ENCODE measurements at regions not wholly inside any gene's neighbourhood (a gene's known extent, or its start where the extent isn't known, plus 50 kb on each side); places are given as distances from the start of the nearest gene placed in this dataset.
A peak's percentile ranks its signal among the peaks of the same experiment; 100 is the strongest.

DNA sequence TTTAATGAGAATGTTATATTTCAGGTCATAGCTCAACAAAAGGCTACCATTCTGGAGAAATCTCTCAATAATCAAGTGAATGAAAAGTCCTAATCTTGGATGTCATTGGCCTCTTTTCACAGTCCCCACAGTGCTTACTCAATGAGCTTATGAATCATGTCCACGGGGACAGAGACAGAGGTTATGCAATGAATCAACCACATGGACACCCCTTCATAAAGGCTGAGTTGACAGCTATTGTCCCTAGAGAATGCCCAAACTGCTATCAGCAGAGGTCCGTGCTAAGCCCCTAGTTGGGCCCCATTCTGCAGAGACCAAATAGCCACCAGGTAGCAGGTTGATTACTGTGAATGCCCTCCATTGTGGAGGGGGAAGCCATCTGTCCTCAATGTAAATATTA lies 158.1 kb downstream of the LHFPL1 start:
- Mint-ChIP-seq H3K9me3 (ENCODE audit: unreplicated experiment) (peaks cover 4% of the 10 kb centered on the region), H3K36me3 (ENCODE audit: low read depth, unreplicated experiment) (no peaks in the 10 kb centered on the region), H3K4me1 (ENCODE audit: low read depth, unreplicated experiment) (peaks cover 4% of the 10 kb centered on the region), H3K27ac (ENCODE audit: unreplicated experiment) (no peak overlapping the region), H3K4me3 (ENCODE audit: unreplicated experiment) (no peak overlapping the region), H3K27me3 (ENCODE audit: low read depth, unreplicated experiment) (no peaks in the 10 kb centered on the region)
- H4K20me1 ChIP-seq (ENCODE audit: insufficient read depth, low read length): no peaks in the 10 kb centered on the region
- no peaks in the 10 kb centered on the region for H3K4me1 ChIP-seq (ENCODE audit: insufficient read depth, low read length)
- H3K36me3 ChIP-seq (ENCODE audit: insufficient read depth, low read length): no peaks in the 10 kb centered on the region
- no peak overlapping the region for H3K9ac ChIP-seq (ENCODE audit: low read length)
- H2AFZ ChIP-seq (ENCODE audit: low read depth, low read length): no peak overlapping the region
- TF ChIP-seq EZH2 (IDR thresholded peaks at IDR 0.05; ENCODE audit: insufficient read depth, low read length) (no peak), CTCF (IDR thresholded peaks at IDR 0.05; ENCODE audit: insufficient read depth, low read depth, low read length) (no peak)
- no peaks in the 10 kb centered on the region for H3K79me2 ChIP-seq (ENCODE audit: insufficient read depth, low read length)
- H3K4me2 ChIP-seq (ENCODE audit: low read length): no peak overlapping the region
- no peak for DNase-seq (ENCODE audit: low read depth)
- H3K27ac ChIP-seq (ENCODE audit: low read depth, low read length): no peak overlapping the region
- no peak overlapping the region for H3K4me3 ChIP-seq (ENCODE audit: insufficient read depth, low read depth, low read length)
- FAIRE-seq: peak; percentile 69
- H3K9me3 ChIP-seq (ENCODE audit: insufficient read depth, low read depth, low read length): no peaks in the 10 kb centered on the region
- no peaks in the 10 kb centered on the region for H3K27me3 ChIP-seq (ENCODE audit: insufficient read depth, low read length)

- no peak overlapping the region for H3K9ac ChIP-seq (ENCODE audit: low read length)
- FAIRE-seq (peak; percentile 84), DNase-seq (ENCODE audit: low read depth) (no peak)
- H4K20me1 ChIP-seq (ENCODE audit: insufficient read depth, low read length): no peaks in the 10 kb centered on the region
- no peak overlapping the region for H2AFZ ChIP-seq (ENCODE audit: low read depth, low read length)
- Mint-ChIP-seq H3K4me1 (ENCODE audit: low read depth, unreplicated experiment) (no peaks in the 10 kb centered on the region), H3K27ac (ENCODE audit: unreplicated experiment) (no peak overlapping the region), H3K9me3 (ENCODE audit: unreplicated experiment) (peaks cover 3% of the 10 kb centered on the region), H3K4me3 (ENCODE audit: unreplicated experiment) (no peak overlapping the region), H3K36me3 (ENCODE audit: low read depth, unreplicated experiment) (no peaks in the 10 kb centered on the region), H3K27me3 (ENCODE audit: low read depth, unreplicated experiment) (no peaks in the 10 kb centered on the region)
- TF ChIP-seq EZH2 (IDR thresholded peaks at IDR 0.05; ENCODE audit: insufficient read depth, low read length): no peak
- no peak for TF ChIP-seq CTCF (IDR thresholded peaks at IDR 0.05; ENCODE audit: insufficient read depth, low read depth, low read length)
- no peaks in the 10 kb centered on the region for H3K27me3 ChIP-seq (ENCODE audit: insufficient read depth, low read length)
- H3K79me2 ChIP-seq (ENCODE audit: insufficient read depth, low read length): no peaks in the 10 kb centered on the region
- H3K4me1 ChIP-seq (ENCODE audit: insufficient read depth, low read length): no peaks in the 10 kb centered on the region
- no peak overlapping the region for H3K27ac ChIP-seq (ENCODE audit: low read depth, low read length)
- no peaks in the 10 kb centered on the region for H3K9me3 ChIP-seq (ENCODE audit: insufficient read depth, low read depth, low read length)
- no peaks in the 10 kb centered on the region for H3K36me3 ChIP-seq (ENCODE audit: insufficient read depth, low read length)
- H3K4me3 ChIP-seq (ENCODE audit: insufficient read depth, low read depth, low read length): no peak overlapping the region
- no peak overlapping the region for H3K4me2 ChIP-seq (ENCODE audit: low read length)
These were observed 159.6 kb downstream of the LHFPL1 start for GRCh38 chrX:112520124-112520523.

DNA sequence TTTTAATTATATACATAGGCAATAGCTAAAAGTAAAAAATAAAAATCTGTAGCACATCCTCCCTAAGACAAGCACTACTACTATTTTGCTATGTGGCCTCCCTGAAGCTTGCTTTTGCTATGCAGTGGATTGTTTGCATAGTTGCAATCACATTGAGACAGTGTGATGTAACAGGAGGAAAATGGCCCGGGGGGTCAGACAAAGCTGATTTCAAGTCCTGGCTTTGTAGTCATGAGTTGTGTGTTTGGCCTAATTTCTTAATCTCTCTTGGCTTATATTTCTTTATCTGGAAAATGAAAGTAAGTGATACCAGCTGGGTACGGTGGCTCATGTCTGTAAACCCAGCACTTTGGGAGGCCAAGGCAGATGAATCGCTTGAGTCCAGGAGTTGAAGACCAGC lies 166.6 kb downstream of the LHFPL1 start:
- H3K79me2 ChIP-seq (ENCODE audit: insufficient read depth, low read length): no peaks in the 10 kb centered on the region
- no peaks in the 10 kb centered on the region for H4K20me1 ChIP-seq (ENCODE audit: insufficient read depth, low read length)
- no peak overlapping the region for H3K4me3 ChIP-seq (ENCODE audit: insufficient read depth, low read depth, low read length)
- peak; percentile 89 for FAIRE-seq
- Mint-ChIP-seq H3K27ac (ENCODE audit: unreplicated experiment) (peak overlapping the region; percentile 72), H3K9me3 (ENCODE audit: unreplicated experiment) (peaks cover 5% of the 10 kb centered on the region), H3K27me3 (ENCODE audit: low read depth, unreplicated experiment) (no peaks in the 10 kb centered on the region), H3K36me3 (ENCODE audit: low read depth, unreplicated experiment) (no peaks in the 10 kb centered on the region), H3K4me3 (ENCODE audit: unreplicated experiment) (no peak overlapping the region), H3K4me1 (ENCODE audit: low read depth, unreplicated experiment) (peaks cover 1% of the 10 kb centered on the region)
- H3K27me3 ChIP-seq (ENCODE audit: insufficient read depth, low read length): no peaks in the 10 kb centered on the region
- no peak for TF ChIP-seq EZH2 (IDR thresholded peaks at IDR 0.05; ENCODE audit: insufficient read depth, low read length)
- no peaks in the 10 kb centered on the region for H3K9me3 ChIP-seq (ENCODE audit: insufficient read depth, low read depth, low read length)
- H2AFZ ChIP-seq (ENCODE audit: low read depth, low read length): no peak overlapping the region
- H3K4me2 ChIP-seq (ENCODE audit: low read length): no peak overlapping the region
- H3K36me3 ChIP-seq (ENCODE audit: insufficient read depth, low read length): no peaks in the 10 kb centered on the region
- no peak overlapping the region for H3K9ac ChIP-seq (ENCODE audit: low read length)
- H3K27ac ChIP-seq (ENCODE audit: low read depth, low read length): no peak overlapping the region
- H3K4me1 ChIP-seq (ENCODE audit: insufficient read depth, low read length): no peaks in the 10 kb centered on the region
- DNase-seq (ENCODE audit: low read depth): peak; percentile 33

Data from astrocyte (in vitro differentiated cells and primary cell).